ENCODE measurements at regions not wholly inside any gene's neighbourhood (a gene's known extent, or its start where the extent isn't known, plus 50 kb on each side); places are given as distances from the start of the nearest gene placed in this dataset.
"Not testable (repeated sequence)": the region's sequence is repeated elsewhere in the genome, so short reads cannot be mapped to it uniquely, and the experiment has no call there.

DNA sequence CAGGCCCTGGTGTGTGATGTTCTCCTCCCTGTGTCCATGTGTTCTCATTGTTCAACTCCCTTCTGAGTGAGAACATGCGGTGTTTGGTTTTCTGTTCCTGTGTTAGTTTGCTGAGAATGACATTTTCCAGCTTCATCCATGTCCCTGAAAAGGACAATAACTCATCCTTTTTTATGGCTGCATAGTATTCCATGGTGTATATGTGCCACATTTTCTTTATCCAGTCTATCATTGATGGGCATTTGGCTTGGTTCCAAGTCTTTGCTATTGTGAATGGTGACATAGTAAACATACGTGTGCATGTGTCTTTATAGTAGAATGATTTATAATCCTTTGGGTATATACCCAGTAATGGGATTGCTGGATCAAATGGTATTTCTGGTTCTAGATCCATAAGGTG lies 964.6 kb upstream of the CITED2 start:
- TF ChIP-seq EP300 (IDR thresholded peaks at IDR 0.05): not testable (repeated sequence)
- TF ChIP-seq, protein P1, sequence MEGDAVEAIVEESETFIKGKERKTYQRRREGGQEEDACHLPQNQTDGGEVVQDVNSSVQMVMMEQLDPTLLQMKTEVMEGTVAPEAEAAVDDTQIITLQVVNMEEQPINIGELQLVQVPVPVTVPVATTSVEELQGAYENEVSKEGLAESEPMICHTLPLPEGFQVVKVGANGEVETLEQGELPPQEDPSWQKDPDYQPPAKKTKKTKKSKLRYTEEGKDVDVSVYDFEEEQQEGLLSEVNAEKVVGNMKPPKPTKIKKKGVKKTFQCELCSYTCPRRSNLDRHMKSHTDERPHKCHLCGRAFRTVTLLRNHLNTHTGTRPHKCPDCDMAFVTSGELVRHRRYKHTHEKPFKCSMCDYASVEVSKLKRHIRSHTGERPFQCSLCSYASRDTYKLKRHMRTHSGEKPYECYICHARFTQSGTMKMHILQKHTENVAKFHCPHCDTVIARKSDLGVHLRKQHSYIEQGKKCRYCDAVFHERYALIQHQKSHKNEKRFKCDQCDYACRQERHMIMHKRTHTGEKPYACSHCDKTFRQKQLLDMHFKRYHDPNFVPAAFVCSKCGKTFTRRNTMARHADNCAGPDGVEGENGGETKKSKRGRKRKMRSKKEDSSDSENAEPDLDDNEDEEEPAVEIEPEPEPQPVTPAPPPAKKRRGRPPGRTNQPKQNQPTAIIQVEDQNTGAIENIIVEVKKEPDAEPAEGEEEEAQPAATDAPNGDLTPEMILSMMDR (IDR thresholded peaks at IDR 0.05): not testable (repeated sequence)
